Small intestine (tissue), 7 donors: ENCODE measurements at regions not wholly inside any gene's neighbourhood (a gene's known extent, or its start where the extent isn't known, plus 50 kb on each side); places are given as distances from the start of the nearest gene placed in this dataset.

Experiments
- DNase-seq, 2 donors: peaks; one replicate each; pipeline versions ENCODE4 v3.0.0 to v3.0.0-alpha.2; 2013
- FAIRE-seq: peaks from 2 replicates; lab custom pipeline; 2012; peaks lifted over from hg19 to GRCh38; lab: Jason Lieb, UNC
- H3K27ac ChIP-seq, 3 donors: one replicate each; pipeline ENCODE4 v1.5.1; 2013; ENCODE audit warnings: low read length in 2 of 3, mild to moderate bottlenecking in 2 of 3, control low read depth in 1 of 3, inconsistent platforms in 1 of 3, low read depth in 1 of 3, moderate library complexity in 1 of 3
- H3K27me3 ChIP-seq, 3 donors: one replicate each; pipeline ENCODE4 v1.6.1; 2013; ENCODE audit warnings: low read length in 3 of 3, inconsistent platforms in 1 of 3; ENCODE audit not compliant: control insufficient read depth in 3 of 3, insufficient read depth in 3 of 3
- H3K36me3 ChIP-seq, 3 donors: one replicate each; pipeline ENCODE4 v1.6.1; 2013; ENCODE audit warnings: low read length in 3 of 3, inconsistent platforms in 1 of 3, low read depth in 1 of 3, mild to moderate bottlenecking in 1 of 3, moderate library complexity in 1 of 3; ENCODE audit not compliant: control insufficient read depth in 3 of 3, insufficient read depth in 2 of 3
- H3K4me1 ChIP-seq, 3 donors: one replicate each; pipeline ENCODE4 v1.6.1; 2013; ENCODE audit warnings: low read length in 2 of 3, inconsistent platforms in 1 of 3, low read depth in 1 of 3, mild to moderate bottlenecking in 1 of 3, moderate library complexity in 1 of 3; ENCODE audit not compliant: control insufficient read depth in 3 of 3, insufficient read depth in 2 of 3
- H3K4me3 ChIP-seq, 3 donors: one replicate each; pipeline ENCODE4 v1.5.1; 2013; ENCODE audit warnings: low read length in 3 of 3, control low read depth in 1 of 3, inconsistent platforms in 1 of 3, low read depth in 1 of 3, mild to moderate bottlenecking in 1 of 3, moderate library complexity in 1 of 3
- H3K9me3 ChIP-seq, 2 donors: one replicate each; pipeline ENCODE4 v1.6.1; 2013; ENCODE audit warnings: low read depth in 1 of 2, low read length in 1 of 2; ENCODE audit not compliant: control insufficient read depth in 2 of 2, insufficient read depth in 1 of 2
- WGBS, 3 donors: extraction: QIAGEN DNeasy Blood & Tissue Kit; methylation state at CpG; one replicate each; pipeline ENCODE4 v1.1.7; 2013; 5-methylcytosine and 5-hydroxymethylcytosine counted together
- donor health status: healthy with polysubstance abuse.
- donor health status: control.
- donor health status: control.
- donor health status: Bipolar disorder and iron deficiency.
- donor health status: healthy.

DNA sequence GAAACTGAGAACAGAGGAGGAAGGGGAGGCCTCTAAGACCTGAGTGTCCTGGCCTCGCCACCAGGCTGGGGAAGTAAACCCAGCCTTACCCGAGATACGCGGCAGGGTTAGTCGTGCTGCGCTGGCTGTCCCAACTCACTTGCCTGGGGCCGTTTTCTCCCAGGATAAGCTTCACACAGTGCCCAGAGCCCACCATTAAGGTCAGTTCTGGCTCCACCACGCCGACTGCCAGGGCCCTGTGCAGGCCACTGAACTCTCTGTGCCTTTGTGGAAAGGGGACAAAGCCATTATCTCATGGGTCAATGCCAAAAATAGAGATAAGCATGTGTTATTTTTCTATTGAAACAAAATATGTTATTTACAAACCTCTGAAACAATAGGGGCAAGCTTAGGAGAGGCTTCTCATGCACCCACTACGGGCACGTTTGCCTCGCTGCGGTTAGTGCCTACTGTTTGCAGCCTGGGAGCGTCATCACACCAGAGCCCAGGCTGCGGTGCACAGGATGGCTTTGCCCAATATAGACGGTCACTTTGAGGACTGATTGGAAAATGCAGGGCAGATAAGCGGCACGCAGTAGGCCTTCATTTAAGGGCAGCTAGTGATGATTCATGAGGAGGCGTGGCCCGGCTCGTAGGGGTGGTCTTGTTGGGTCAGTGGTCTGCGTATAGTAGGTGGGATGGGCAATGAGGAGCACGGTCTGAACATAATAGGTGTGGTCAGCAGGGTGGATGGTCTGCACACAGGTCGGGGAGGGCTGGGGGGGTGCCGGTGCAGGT, 242.1 kb downstream of the GLI2 start:
- FAIRE-seq (no peak), DNase-seq (no peak)
- H3K36me3 ChIP-seq: peaks cover 0 to 17% (median 0%) of the 10 kb centered on the region in 3 donors

DNA sequence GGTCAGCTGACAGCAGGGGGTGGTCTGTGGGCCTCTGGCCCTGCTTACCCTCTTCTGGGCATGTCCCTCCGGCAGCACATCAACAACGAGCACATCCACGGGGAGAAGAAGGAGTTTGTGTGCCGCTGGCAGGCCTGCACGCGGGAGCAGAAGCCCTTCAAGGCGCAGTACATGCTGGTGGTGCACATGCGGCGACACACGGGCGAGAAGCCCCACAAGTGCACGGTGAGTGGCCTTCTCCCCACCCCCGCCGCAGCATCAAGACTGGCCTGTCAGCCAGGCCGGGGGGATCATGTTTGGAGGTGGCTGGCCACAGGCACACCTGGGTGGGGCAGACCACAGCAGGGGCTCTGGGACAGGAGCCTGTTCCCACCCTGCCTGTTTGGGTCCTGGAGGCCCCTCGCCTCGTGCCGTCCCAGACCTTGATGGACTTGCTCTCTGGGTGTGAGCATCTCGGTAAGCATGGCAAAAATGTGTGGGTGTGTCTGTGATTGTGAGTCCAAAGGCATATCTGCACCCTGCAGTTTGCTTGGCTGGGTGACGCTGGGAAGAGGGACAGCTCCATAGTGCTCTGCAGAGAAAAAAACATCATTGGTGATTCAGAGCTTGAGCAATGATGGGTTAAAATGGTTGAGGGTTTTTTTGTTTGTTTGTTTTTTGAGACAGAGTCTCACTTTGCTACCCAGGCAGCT, 242.8 kb downstream of the GLI2 start:
- no peaks in the 10 kb centered on the region for H3K9me3 ChIP-seq
- H3K4me3 ChIP-seq: no peak overlapping the region
- DNase-seq (no peak), FAIRE-seq (no peak)
- no peak overlapping the region for H3K27ac ChIP-seq
- peaks cover 0 to 16% (median 0%) of the 10 kb centered on the region in 3 donors for H3K36me3 ChIP-seq
- no peaks in the 10 kb centered on the region for H3K4me1 ChIP-seq
- WGBS, 3 donors: 63 to 82% (median 70%) methylated on average over 16 to 20 of the region's 20 CpGs
- H3K27me3 ChIP-seq: peaks cover 0 to 49% (median 0%) of the 10 kb centered on the region in 3 donors

More for the DNA sequence above, 242.1 kb downstream of the GLI2 start:
- no peaks in the 10 kb centered on the region for H3K9me3 ChIP-seq
- no peak overlapping the region for H3K4me3 ChIP-seq
- no peak overlapping the region for H3K27ac ChIP-seq
- 74 to 87% (median 79%) methylated on average over 25 of the region's 25 CpGs for WGBS, 3 donors
- no peaks in the 10 kb centered on the region for H3K4me1 ChIP-seq
- peaks cover 0 to 45% (median 0%) of the 10 kb centered on the region in 3 donors for H3K27me3 ChIP-seq

DNA sequence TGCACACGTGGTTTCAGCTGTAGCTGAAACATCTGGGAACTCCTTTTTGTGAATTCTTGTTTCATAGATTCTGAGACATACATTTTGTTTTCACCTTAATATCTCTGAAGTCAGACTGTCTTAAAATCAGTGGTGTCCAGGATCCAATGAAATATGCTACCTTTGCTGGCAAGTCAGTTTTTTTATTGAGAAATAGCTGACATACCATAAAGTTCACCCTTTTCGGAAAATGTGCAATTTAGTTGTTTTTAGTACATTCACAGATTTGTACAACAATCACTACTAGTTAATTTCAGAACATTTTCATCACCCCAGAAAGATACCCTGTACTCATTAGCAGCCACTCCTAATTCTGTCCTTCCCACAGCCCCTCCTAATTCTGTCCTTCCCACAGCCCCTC, 243.7 kb downstream of the GLI2 start:
- H3K4me3 ChIP-seq: no peak overlapping the region
- WGBS, 3 donors: 12 to 57% (median 23%) methylated on average over 2 of the region's 2 CpGs
- H3K36me3 ChIP-seq: peaks cover 0 to 12% (median 0%) of the 10 kb centered on the region in 3 donors
- peaks cover 0 to 42% (median 0%) of the 10 kb centered on the region in 3 donors for H3K27me3 ChIP-seq
- no peak overlapping the region for H3K27ac ChIP-seq
- no peaks in the 10 kb centered on the region for H3K9me3 ChIP-seq
- FAIRE-seq: no peak
- DNase-seq: no peak
- no peaks in the 10 kb centered on the region for H3K4me1 ChIP-seq

DNA sequence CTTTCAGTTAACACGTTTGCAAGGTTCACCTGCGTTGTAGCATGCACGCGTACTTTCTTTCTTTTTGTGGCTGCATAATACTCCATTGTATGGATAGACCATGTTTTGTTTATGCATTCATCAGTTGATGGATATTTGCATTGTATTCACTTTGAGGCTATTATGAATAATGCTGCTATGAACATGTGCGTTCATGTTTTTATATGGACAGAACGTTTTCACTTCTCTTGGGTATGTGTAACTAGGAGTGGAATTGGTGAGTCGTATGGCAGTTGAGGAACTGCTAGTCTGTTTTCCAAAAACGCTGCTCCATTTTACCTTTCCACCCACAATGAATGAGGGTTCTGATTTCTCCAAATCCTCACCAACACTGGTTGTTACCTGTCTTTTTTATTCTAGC, 244.3 kb downstream of the GLI2 start:
- DNase-seq (no peak), FAIRE-seq (no peak)
- Histone ChIP-seq H3K4me3 (no peak overlapping the region), H3K36me3 (peaks cover 0 to 11% (median 0%) of the 10 kb centered on the region in 3 donors), H3K27ac (no peak overlapping the region), H3K9me3 (no peaks in the 10 kb centered on the region), H3K4me1 (no peaks in the 10 kb centered on the region), H3K27me3 (peaks cover 0 to 36% (median 0%) of the 10 kb centered on the region in 3 donors)
- 88 to 91% (median 90%) methylated on average over 8 of the region's 8 CpGs for WGBS, 3 donors

DNA sequence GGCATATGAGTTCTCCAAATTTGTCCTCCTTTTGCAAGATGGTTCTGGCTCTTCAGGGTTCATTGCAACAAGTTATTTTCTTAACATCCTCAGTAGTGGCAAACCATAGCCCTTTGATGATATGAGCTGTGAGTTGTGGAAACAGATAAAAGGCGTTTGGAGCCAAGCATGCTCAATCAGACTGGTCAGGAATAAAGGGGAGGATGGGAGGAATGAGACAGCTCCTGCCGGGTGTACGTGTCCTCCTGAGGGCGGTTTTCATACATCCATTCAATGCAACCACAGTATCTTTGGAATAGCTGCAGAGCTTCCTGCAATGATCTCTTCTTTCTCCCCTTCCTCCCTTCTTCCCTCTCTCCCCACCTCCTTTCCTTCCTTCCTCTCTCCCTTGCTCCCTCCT, 245.8 kb downstream of the GLI2 start:
- no peak overlapping the region for H3K4me3 ChIP-seq
- H3K4me1 ChIP-seq: no peaks in the 10 kb centered on the region
- peaks cover 0 to 26% (median 0%) of the 10 kb centered on the region in 3 donors for H3K27me3 ChIP-seq
- FAIRE-seq (no peak), DNase-seq (no peak)
- H3K9me3 ChIP-seq: no peaks in the 10 kb centered on the region
- peaks cover 0 to 14% (median 0%) of the 10 kb centered on the region in 3 donors for H3K36me3 ChIP-seq
- 70 to 77% (median 74%) methylated on average over 4 of the region's 4 CpGs for WGBS, 3 donors
- H3K27ac ChIP-seq: no peak overlapping the region

DNA sequence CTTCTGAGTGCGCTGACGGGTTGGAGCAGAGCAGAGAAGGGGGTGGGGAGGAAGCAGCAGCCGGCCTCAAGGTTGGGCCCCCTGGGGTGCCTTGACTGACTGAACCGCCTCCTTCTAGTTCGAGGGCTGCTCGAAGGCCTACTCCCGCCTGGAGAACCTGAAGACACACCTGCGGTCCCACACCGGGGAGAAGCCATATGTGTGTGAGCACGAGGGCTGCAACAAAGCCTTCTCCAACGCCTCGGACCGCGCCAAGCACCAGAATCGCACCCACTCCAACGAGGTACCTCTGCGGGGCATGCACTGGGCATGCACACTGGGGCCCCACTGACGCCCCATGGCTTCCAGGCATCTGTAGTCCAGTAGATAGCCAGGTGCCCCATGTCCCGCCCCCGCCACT, 246.9 kb downstream of the GLI2 start:
- Histone ChIP-seq H3K27ac (no peak overlapping the region), H3K4me3 (no peak overlapping the region), H3K9me3 (no peaks in the 10 kb centered on the region), H3K36me3 (peaks cover 0 to 16% (median 0%) of the 10 kb centered on the region in 3 donors), H3K27me3 (peaks cover 0 to 21% (median 0%) of the 10 kb centered on the region in 3 donors), H3K4me1 (no peaks in the 10 kb centered on the region)
- WGBS, 3 donors: 75 to 78% (median 77%) methylated on average over 20 of the region's 20 CpGs
- no peak for FAIRE-seq
- no peak for DNase-seq

DNA sequence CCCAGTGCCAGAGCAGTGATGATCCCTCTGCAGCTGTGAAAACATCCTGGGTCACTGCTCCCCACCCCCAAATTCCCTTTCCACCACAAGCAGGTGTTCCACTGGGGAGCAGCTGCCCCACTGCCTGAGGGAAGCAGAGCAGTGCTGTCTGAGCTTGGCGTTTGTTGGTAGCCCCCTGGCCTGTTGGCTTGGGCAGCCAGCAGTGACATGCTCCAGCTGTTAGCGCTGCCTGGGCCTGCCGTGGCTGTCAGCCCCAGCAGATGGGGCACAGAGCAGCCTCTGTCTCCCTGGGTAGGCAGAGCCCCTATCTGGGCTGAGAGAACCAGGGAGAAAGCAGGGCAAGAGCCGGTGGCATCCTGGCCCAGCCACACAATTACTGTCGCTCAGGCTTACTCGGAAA, 247.7 kb downstream of the GLI2 start:
- H3K27ac ChIP-seq: no peak overlapping the region
- H3K9me3 ChIP-seq: no peaks in the 10 kb centered on the region
- peaks cover 0 to 12% (median 0%) of the 10 kb centered on the region in 3 donors for H3K36me3 ChIP-seq
- no peak for FAIRE-seq
- H3K27me3 ChIP-seq: peaks cover 0 to 17% (median 0%) of the 10 kb centered on the region in 3 donors
- 66 to 77% (median 68%) methylated on average over 6 of the region's 6 CpGs for WGBS, 3 donors
- H3K4me3 ChIP-seq: no peak overlapping the region
- no peak for DNase-seq
- H3K4me1 ChIP-seq: no peaks in the 10 kb centered on the region

DNA sequence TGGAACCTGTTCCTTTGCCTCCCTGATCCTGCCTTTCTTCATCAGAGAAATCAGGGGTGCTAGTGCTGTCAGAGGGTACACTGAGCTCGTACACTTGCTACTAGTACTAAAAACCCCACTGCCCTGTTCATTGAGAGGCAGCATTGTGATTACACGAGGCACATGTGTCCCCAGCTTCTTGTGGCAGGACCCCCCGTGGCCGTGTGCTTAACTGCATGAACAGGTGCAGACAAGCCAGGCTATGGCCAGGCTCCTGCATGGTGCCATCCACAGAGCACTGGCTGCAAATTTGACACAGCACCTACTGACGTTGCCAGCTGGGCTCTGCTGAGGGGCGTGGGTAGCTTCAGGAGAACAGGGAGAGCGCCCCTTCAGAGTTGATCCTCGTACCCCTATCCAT, 248.4 kb downstream of the GLI2 start:
- DNase-seq (no peak), FAIRE-seq (no peak)
- Histone ChIP-seq H3K4me1 (no peaks in the 10 kb centered on the region), H3K27ac (no peak overlapping the region), H3K36me3 (peaks cover 0 to 12% (median 0%) of the 10 kb centered on the region in 3 donors), H3K9me3 (no peaks in the 10 kb centered on the region), H3K4me3 (no peak overlapping the region), H3K27me3 (peaks cover 0 to 12% (median 0%) of the 10 kb centered on the region in 3 donors)
- 65 to 78% (median 73%) methylated on average over 8 of the region's 8 CpGs for WGBS, 3 donors
